Dermis microvascular lymphatic vessel endothelial cell (primary cell): ENCODE measurements at regions not wholly inside any gene's neighbourhood (a gene's known extent, or its start where the extent isn't known, plus 50 kb on each side); places are given as distances from the start of the nearest gene placed in this dataset.
"Not testable (repeated sequence)": the region's sequence is repeated elsewhere in the genome, so short reads cannot be mapped to it uniquely, and the experiment has no call there.

Experiments used
- DNase-seq, 2 donors: peaks; one replicate each; pipeline versions ENCODE4 v3.0.0 to v3.0.0-alpha.2; 2010; ENCODE audit warnings: low read depth in 2 of 2

DNA sequence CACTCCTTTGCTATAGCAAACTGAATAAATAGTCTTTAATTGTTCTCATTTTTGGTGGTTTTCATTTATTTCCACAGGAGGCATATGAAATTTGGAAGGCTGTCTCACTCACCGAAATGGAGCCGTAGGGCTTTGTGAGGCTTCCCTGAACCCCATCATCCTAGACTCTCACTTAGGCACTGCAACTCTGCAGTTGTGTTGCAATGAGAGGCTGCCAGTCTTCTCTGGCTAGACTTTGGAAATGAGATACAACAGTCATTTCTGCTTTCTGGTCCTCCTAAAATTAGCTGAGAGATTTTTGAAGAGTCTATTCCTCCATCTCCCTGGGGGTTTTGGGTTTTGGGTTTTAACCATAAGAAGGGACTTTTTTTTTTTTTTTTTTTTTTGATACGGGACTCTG is 146.5 kb downstream of the SH3BGRL start:
- no peak for DNase-seq

DNA sequence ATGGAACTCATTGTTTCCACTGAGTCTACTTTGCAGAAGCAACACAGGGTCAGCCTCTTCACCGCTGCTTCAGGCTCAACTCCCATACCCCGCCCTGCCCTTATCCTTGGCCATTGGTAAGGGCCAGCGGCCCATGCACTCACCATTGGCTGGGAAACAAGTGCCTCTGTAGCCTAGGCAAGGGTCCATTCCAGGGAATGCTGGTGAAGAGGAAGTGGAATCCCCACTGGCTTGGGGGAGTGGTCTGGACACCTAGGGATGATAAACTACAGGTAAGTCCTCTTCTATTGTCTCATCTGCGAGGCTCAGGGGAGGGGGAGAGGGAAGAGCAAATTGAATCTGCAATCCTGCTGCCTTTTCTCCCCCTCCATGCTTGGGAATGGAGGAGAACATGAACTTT is 153.1 kb downstream of the SH3BGRL start:
- no peak for DNase-seq

DNA sequence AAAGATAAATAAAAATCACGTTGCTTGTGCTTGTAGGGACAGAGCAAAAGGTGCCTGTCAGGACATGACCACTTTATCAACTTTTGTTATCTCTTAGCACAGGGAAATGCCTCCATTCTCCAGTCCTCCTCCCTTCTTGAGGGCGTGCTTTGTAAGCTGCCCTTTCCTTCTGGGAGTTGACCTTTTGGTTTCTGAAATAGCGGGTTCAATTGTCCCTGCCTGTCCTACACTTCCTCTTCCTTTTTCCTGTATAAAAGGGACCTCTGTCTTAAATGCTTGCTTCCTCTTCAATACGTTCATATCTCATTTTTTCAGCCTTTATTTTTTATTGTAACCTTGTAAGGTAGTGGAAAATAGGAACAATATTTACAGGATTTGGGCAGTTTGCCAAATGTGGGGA is 153.5 kb downstream of the SH3BGRL start:
- DNase-seq, result peak; percentile 3 to 46

DNA sequence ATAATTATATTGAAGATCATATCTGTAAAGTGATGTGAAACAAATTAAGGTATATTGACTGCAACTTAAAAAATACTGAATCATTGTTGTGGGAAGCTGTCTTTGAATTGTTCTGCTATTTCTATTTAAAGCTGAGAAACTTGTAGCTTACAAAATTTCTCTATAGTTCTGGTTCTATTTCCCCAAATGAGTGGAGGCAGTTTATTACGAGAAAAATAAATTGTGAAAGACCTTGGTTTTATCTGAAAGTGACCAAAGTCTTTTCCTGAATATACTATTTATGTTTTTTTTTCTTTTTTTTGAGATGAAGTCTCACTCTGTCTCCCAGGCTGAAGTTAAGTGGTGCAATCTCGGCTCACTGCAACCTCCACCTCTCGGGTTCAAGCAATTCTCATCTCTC is 165.4 kb downstream of the SH3BGRL start:
- DNase-seq, result no peak

DNA sequence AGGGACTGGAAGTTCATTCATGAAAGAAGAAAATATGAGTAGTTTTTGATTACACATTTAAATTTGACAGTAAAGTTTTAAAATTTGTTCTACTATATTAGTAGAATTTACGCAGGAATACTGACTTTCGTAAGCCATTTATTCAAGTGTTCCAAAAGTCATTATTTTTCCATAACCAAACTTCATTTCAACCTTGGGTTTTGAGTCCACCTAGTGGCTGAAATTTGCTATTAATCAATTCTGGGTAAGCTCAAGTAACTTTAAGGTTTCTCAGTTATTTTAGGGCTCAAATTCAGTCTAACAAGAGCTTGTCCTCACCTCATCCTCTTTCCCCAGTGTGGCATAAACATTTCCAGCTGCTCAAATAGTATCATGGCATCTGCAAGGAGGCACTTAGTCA is 175.4 kb downstream of the SH3BGRL start:
- peak; percentile 5 to 12 for DNase-seq

DNA sequence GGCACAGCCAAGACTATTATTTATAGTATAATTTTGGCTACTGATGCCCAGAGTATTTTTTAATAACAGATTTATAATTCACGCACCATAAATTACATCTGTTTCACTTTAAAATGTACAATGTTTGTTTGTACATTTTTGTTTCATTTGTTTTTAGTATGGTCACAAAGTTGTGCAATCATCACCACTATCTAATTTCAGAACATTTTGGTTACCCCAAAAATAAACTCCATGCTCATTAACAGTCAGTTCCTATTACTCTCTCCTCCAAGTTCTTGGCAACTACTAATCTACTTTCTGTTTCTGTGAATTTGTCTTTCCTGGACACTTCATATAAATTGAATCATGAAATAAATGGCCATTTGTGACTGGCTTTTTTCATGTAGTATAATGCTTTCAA is 176.7 kb downstream of the SH3BGRL start:
- DNase-seq, result no peak

DNA sequence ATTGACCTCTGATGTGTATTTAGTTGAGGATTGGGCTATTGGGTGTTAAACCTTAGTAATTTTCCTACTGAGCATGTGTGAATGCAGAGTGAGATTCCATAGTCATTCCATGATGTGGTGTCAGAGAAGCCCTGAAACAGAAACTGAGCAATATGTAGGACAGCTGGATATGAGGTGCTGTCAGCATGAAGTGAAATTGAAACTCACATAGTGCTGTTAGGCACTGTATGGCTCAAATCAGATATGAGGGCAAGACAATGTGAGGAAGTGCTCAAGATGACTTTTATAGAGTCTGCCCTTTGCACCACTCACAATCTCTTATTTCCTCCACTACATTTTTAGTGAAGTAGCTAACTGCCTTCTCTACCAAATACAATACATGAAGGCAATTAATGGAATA is 188.3 kb downstream of the SH3BGRL start:
- DNase-seq, result no peak

DNA sequence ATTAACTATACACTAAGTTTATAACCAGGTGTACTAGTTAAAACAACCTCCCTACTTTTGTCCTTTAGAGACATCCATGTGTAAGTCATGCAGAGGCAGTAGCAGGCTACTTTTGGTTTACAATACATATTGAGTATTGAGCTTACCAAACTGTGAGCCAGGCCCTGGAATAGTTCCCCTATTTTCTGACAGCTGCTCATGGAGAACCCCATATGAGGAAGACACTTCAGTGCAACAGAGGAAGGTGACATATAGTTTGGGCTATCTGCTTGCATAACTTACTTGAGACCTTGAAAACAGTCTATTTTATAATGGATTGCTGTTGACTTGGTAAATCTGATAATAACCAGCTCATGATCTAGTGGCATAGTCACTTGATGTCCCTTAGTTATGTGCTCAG is 190.5 kb downstream of the SH3BGRL start:
- DNase-seq, result no peak

DNA sequence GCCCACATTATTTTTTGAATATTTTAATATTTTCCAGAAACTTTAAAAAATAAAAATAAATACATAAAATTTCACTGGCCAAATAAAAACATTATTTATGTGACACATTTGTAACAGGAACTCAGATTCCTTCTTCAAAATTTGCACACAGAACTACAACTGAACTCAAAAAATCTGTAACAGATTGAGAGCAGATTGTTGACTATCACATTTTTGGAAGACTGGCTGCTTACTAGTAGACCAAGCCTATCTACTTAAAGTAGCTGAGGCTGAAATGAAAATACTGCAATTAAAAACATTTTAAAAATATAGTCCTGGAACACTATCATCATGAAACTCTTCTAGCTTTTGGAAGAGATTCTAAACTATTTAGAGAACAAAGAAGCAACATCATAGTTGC is 203.9 kb downstream of the SH3BGRL start:
- no peak for DNase-seq

DNA sequence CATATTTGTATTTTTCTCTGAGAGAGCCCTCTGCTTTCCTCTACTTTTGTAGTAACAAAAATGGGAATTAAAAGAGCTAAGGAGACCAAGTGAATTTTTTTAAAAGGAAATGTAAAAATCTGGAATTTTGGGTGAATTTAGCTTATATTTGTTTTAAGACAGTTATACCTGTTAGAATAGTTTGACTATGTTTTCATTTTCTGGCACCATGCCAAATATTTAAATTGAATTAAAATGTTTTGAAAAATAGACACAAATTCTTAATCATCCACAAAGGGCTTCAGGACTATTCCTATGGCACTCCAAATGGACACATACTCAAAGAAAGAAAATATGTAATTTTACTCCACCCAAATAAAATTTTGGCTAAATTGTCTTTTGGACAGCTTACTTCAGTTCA is 209.6 kb downstream of the SH3BGRL start:
- no peak for DNase-seq

DNA sequence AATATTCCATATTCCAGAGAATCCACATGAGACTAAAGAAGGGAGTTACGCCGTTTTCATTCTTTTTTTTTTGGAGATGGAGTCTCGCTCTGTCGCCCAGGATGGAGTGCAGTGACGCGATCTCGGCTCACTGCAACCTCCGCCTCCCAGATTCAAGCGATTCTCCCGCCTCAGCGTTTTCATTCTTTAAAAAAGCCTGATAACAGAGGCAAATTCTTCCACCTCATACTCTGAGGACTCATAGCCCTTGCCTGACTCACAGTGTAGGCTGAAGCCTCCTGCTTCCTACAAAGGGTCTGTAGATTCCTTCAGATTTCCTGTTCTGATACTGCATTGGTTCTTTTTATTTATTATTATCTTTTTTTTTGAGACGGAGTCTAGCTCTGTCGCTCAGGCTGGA is 210.5 kb downstream of the SH3BGRL start:
- no peak for DNase-seq

DNA sequence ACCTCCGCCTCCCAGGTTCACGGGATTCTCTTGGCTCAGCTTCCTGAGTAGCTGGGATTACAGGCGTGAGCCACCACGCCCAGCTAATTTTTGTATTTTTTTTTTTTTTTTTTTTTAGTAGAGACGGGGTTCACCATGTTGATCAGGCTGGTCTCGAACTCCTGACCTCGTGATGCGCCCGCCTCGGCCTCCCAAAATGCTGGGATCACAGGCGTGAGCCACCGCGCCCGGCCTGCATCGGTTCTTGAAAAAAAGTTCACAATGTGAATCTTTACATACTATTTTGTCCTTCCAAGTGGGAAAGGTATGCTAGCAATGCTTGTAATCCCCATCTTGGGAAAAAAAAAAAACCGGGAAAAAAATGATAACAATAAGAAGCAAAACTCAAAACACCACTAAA is 211.0 kb downstream of the SH3BGRL start:
- not testable (repeated sequence) for DNase-seq

DNA sequence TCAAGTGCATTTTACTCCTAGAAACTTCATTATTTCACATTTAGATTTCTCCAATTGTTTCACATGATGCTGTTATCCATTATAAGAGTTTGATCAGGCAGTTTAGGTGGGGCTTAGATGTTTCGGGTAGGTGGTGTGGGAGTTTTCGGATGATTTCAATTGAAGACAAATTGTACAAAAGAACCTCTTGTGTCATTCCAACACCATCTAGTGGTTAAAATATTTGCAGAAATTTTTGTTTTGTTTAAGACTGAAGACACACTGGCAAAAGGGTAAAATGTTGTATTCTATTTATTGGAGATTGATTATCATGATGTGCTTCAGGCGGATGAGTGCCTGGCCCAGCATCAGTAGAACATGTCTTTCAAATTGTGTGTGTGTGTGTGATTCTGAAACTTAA is 212.7 kb downstream of the SH3BGRL start:
- no peak for DNase-seq
